K562 (cell line): ENCODE measurements at regions not wholly inside any gene's neighbourhood (a gene's known extent, or its start where the extent isn't known, plus 50 kb on each side); places are given as distances from the start of the nearest gene placed in this dataset.

ENCODE experiments used
- ATAC-seq: fragments of 200-7000 bp; cut with Tn5 transposase; 3 replicates; pipeline ENCODE4 v1.9.1; 2020; ENCODE audit warnings: moderate library complexity
- BruUV-seq: library from RNA; stranded (reverse); fragments of 400-500 nt; replicated peaks from 2 replicates; lab custom pipeline; 2021; lab: Mats Ljungman, UMichigan
- CTCF ChIA-PET: fragments of 300-600 bp; formaldehyde crosslinking; extraction: SDS; loops from one replicate; lab custom pipeline; 2021; ENCODE audit warnings: low intra/inter-chr PET ratio; lab: Yijun Ruan, JAX
- POLR2A ChIA-PET: fragments of 300-600, 350-650 bp; sonication (Branson Sonifier 250); formaldehyde crosslinking; extraction: SDS; loops from one replicate; lab custom pipeline; 2021; ENCODE audit warnings: antibody characterized with exemption, inconsistent platforms; lab: Yijun Ruan, JAX
- DNase-seq, 4 experiments: peaks; one replicate each; pipeline versions ENCODE4 v3.0.0 to v3.0.0-alpha.2; 2011 to 2018; ENCODE audit warnings: low spot score in 3 of 4, mixed read lengths in 3 of 4; ENCODE audit errors: extremely low read depth in 1 of 4
- FAIRE-seq: peaks from 2 replicates; lab custom pipeline; 2011; peaks lifted over from hg19 to GRCh38; lab: Jason Lieb, UNC
- H2AFZ ChIP-seq: 2 replicates; pipeline ENCODE4 v1.6.0; 2011; ENCODE audit warnings: low read depth, low read length, control low read depth, inconsistent platforms
- H3K27ac ChIP-seq: fragments of 200-600 bp; 3 replicates; pipeline ENCODE4 v1.8.0; 2011; ENCODE audit warnings: low read depth, mild to moderate bottlenecking, control low read depth, inconsistent platforms, low read length, moderate library complexity, mixed read lengths; ENCODE audit errors: extremely low read depth
- H3K27me3 ChIP-seq, 2 experiments: fragments of 300-600 bp in 1 of 2; 2 replicates in 1 of 2; 3 replicates in 1 of 2; pipeline versions ENCODE4 v1.6.0 to v1.8.0; 2011; ENCODE audit warnings: inconsistent platforms in 2 of 2, low read length in 2 of 2, mild to moderate bottlenecking in 1 of 2, mixed read lengths in 1 of 2, moderate library complexity in 1 of 2; ENCODE audit not compliant: control insufficient read depth in 2 of 2, insufficient read depth in 2 of 2
- H3K36me3 ChIP-seq: fragments of 300-600 bp; 3 replicates; pipeline ENCODE4 v1.8.0; 2011; ENCODE audit warnings: mild to moderate bottlenecking, low read length, inconsistent platforms; ENCODE audit not compliant: control insufficient read depth, insufficient read depth
- H3K4me1 ChIP-seq, 2 experiments: fragments of 200-600 bp in 1 of 2; replicated peaks in 1 of 2; 2 replicates in 1 of 2; 3 replicates in 1 of 2; pipeline versions ENCODE4 v1.5.1 to v1.8.0; 2011; ENCODE audit warnings: inconsistent platforms in 2 of 2, low read length in 2 of 2, mild to moderate bottlenecking in 1 of 2, mixed read lengths in 1 of 2, moderate library complexity in 1 of 2; ENCODE audit not compliant: control insufficient read depth in 2 of 2, insufficient read depth in 2 of 2
- H3K4me2 ChIP-seq: 2 replicates; pipeline ENCODE4 v1.6.1; 2011; ENCODE audit warnings: low read length, control low read depth, inconsistent platforms, mixed read lengths; ENCODE audit not compliant: insufficient read depth
- H3K4me3 ChIP-seq: fragments of 200-600 bp; sonication (generic), shearing (Covaris generic); 2 replicates; pipeline ENCODE4 v1.5.1; 2016; ENCODE audit warnings: control low read depth, inconsistent platforms
- H3K79me2 ChIP-seq: fragments of 200-600 bp; 3 replicates; pipeline ENCODE4 v1.8.0; 2011; ENCODE audit warnings: low read length, inconsistent platforms; ENCODE audit not compliant: control insufficient read depth, insufficient read depth
- H3K9ac ChIP-seq, 2 experiments: 2 replicates each; pipeline versions ENCODE4 v1.6.0 to v1.6.1; 2011; ENCODE audit warnings: low read depth in 2 of 2, low read length in 2 of 2, control low read depth in 1 of 2, inconsistent platforms in 1 of 2, mild to moderate bottlenecking in 1 of 2, mixed read lengths in 1 of 2; ENCODE audit not compliant: insufficient read depth in 1 of 2
- H3K9me1 ChIP-seq: one replicate; pipeline ENCODE4 v1.6.0; 2011; ENCODE audit warnings: inconsistent platforms, mild to moderate bottlenecking, low read length, moderate library complexity; ENCODE audit not compliant: control insufficient read depth, insufficient read depth
- H3K9me3 ChIP-seq: replicated peaks from 2 replicates; pipeline ENCODE4 v1.5.1; 2011; ENCODE audit warnings: low read depth, low read length, inconsistent platforms; ENCODE audit not compliant: control insufficient read depth, insufficient read depth
- H4K20me1 ChIP-seq: replicated peaks from 2 replicates; pipeline ENCODE4 v1.6.1; 2011; ENCODE audit warnings: low read length, inconsistent platforms, mixed read lengths; ENCODE audit not compliant: control insufficient read depth, insufficient read depth
- BRD4 ChIP-seq: fragments of 200-600 bp; sonication (generic); IDR thresholded peaks from 2 replicates; pipeline ENCODE4 v1.6.1; 2017; ENCODE audit warnings: inconsistent platforms
- DMBX1 ChIP-seq: fragments of 250-450 bp; sonication (Bioruptor Pico); IDR thresholded peaks from 2 replicates; pipeline ENCODE4 v1.8.0; 2022; ENCODE audit warnings: inconsistent platforms, mild to moderate bottlenecking, moderate library complexity, borderline replicate concordance
- EP300 ChIP-seq: IDR thresholded peaks from 2 replicates; pipeline ENCODE4 v1.6.1; 2012; ENCODE audit warnings: low read length, improper control_type of control experiment
- FOXP1 ChIP-seq: sonication (generic); formaldehyde crosslinking; IDR thresholded peaks from 2 replicates; pipeline ENCODE4 v1.8.0; 2022; ENCODE audit warnings: mild to moderate bottlenecking, missing genetic modification reagents
- MAFG ChIP-seq: fragments of 450-650 bp; conservative IDR thresholded peaks from 2 replicates; pipeline ENCODE4 v1.6.1; 2016; ENCODE audit warnings: missing genetic modification characterization, missing compliant biosample characterization
- MAFK ChIP-seq: IDR thresholded peaks from 2 replicates; pipeline ENCODE4 v1.6.1; 2011; ENCODE audit warnings: low read length, improper control_type of control experiment
- MEF2A ChIP-seq: IDR thresholded peaks from 2 replicates; pipeline ENCODE4 v1.6.1; 2011; ENCODE audit warnings: low read depth, mild to moderate bottlenecking, low read length, moderate library complexity; ENCODE audit not compliant: control insufficient read depth
- PML ChIP-seq: IDR thresholded peaks from 2 replicates; pipeline ENCODE4 v1.6.1; 2012; ENCODE audit warnings: low read length, inconsistent platforms
- SREBF1 ChIP-seq: fragments of 150-350 bp; IDR thresholded peaks from 2 replicates; pipeline ENCODE4 v1.6.1; 2014; ENCODE audit warnings: antibody characterized with exemption, low read depth, low read length, borderline replicate concordance
- TAF15 ChIP-seq: fragments of 200-400 bp; formaldehyde crosslinking; IDR thresholded peaks from 2 replicates; pipeline ENCODE4 v1.6.1; 2017; ENCODE audit warnings: mild to moderate bottlenecking, low read depth, low read length, moderate library complexity
- THRAP3 ChIP-seq: fragments of 450-650 bp; IDR thresholded peaks from 2 replicates; pipeline ENCODE4 v1.6.1; 2016; ENCODE audit warnings: mild to moderate bottlenecking, inconsistent platforms, borderline replicate concordance
- XRCC5 ChIP-seq: fragments of 200-400 bp; formaldehyde crosslinking; IDR thresholded peaks from 2 replicates; pipeline ENCODE4 v1.6.1; 2017; ENCODE audit warnings: low read depth, mild to moderate bottlenecking, low read length
- ZNF134 ChIP-seq: fragments of 250-450 bp; sonication (Bioruptor Pico); conservative IDR thresholded peaks from 2 replicates; pipeline ENCODE4 v1.4.0; 2020
- ZNF316 ChIP-seq: fragments of 450-650 bp; IDR thresholded peaks from 2 replicates; pipeline ENCODE4 v1.6.1; 2016
- WGBS: fragments of 100-300 bp; shearing (Covaris generic); methylation state at CpG from one replicate; pipeline ENCODE4 v1.1.6; 2016; ENCODE audit warnings: low coverage, mixed read lengths; ENCODE audit not compliant: insufficient coverage; ENCODE audit errors: missing lambda C conversion rate; 5-methylcytosine and 5-hydroxymethylcytosine counted together
- in situ Hi-C: fragments of 300-500 bp; cut with MboI; formaldehyde crosslinking; loops from 4 replicates; pipeline ENCODE4 v1.15.0; 2018; ENCODE audit warnings: inconsistent platforms, mixed read lengths
- intact Hi-C: fragments of 100-400 bp; cut with micrococcal nuclease; formaldehyde crosslinking; loops from 2 replicates; pipeline ENCODE4 v1.14.2; 2022
- TF ChIP-seq, protein P1 (sequence below), 2 experiments: fragments of 450-650 bp in 1 of 2; IDR thresholded peaks; 2 replicates each; pipeline ENCODE4 v1.6.1; 2011 to 2017; ENCODE audit warnings: low read depth in 2 of 2, antibody characterized with exemption in 1 of 2, borderline replicate concordance in 1 of 2, low read length in 1 of 2, mild to moderate bottlenecking in 1 of 2, mixed read lengths in 1 of 2; ENCODE audit not compliant: control insufficient read depth in 1 of 2
- TF ChIP-seq, protein P2 (sequence below): fragments of 450-650 bp; formaldehyde crosslinking; IDR thresholded peaks from 2 replicates; pipeline ENCODE4 v1.4.0; 2022; ENCODE audit warnings: mild to moderate bottlenecking, moderate library complexity
- TF ChIP-seq, protein P3 (sequence below): sonication (generic); formaldehyde crosslinking; IDR thresholded peaks from 2 replicates; pipeline ENCODE4 v1.9.0; 2022; ENCODE audit warnings: mild to moderate bottlenecking, missing genetic modification reagents

DNA sequence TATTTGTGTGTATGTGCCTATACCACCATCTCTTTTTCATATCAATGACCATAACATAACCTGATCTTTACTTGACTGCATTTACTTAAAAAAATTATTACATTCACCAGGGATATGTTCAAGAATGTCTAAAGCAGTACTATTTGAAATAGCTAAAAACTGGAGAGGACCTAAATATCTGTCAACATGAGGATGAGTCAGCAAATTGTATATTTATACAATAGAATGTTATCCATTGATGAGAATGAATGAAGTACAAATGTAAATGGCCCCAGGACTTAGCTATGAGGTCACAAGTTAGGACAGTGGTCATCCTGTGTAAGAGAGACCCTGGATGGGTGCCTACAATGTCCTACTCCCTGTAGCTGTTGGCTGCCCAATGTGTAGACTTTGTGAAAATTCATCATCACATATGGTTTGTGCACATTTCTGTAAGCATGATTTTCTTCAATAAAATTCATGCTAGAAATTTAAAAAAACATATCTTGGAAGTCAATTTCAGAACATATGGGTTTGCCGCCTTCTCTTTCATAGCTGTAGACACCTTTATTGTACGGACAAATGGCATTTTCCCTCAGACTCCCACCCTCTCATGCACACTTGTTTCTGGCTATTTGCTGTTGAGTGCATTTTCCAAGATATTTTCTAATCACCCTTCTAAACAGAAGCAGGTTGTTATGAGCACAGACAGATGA lies 202.4 kb downstream of the CDH26 start:
- DNase-seq (no peak), ATAC-seq (no peak), FAIRE-seq (no peak)
- Histone ChIP-seq H2AFZ (no peak overlapping the region), H3K27me3 (no peaks in the 10 kb centered on the region), H3K9ac (no peak overlapping the region), H4K20me1 (no peaks in the 10 kb centered on the region), H3K79me2 (no peaks in the 10 kb centered on the region), H3K9me3 (no peaks in the 10 kb centered on the region), H3K9me1 (no peaks in the 10 kb centered on the region), H3K4me1 (no peaks in the 10 kb centered on the region), H3K27ac (no peak overlapping the region), H3K4me2 (no peak overlapping the region), H3K4me3 (no peak overlapping the region), H3K36me3 (no peaks in the 10 kb centered on the region)
- ChIA-PET CTCF (no interaction called here), POLR2A (interaction anchor here (1.1 kb wide), 1 partner anchor 24 kb away, joined by 3 read pairs; no protein-coding TSS in a partner anchor)
- in situ Hi-C loops = no loop called here
- intact Hi-C loops = no loop called here
- WGBS = 0% methylated on average over 2 of the region's 2 CpGs
- no TSS peak for BruUV-seq
- TF ChIP-seq, protein P1, sequence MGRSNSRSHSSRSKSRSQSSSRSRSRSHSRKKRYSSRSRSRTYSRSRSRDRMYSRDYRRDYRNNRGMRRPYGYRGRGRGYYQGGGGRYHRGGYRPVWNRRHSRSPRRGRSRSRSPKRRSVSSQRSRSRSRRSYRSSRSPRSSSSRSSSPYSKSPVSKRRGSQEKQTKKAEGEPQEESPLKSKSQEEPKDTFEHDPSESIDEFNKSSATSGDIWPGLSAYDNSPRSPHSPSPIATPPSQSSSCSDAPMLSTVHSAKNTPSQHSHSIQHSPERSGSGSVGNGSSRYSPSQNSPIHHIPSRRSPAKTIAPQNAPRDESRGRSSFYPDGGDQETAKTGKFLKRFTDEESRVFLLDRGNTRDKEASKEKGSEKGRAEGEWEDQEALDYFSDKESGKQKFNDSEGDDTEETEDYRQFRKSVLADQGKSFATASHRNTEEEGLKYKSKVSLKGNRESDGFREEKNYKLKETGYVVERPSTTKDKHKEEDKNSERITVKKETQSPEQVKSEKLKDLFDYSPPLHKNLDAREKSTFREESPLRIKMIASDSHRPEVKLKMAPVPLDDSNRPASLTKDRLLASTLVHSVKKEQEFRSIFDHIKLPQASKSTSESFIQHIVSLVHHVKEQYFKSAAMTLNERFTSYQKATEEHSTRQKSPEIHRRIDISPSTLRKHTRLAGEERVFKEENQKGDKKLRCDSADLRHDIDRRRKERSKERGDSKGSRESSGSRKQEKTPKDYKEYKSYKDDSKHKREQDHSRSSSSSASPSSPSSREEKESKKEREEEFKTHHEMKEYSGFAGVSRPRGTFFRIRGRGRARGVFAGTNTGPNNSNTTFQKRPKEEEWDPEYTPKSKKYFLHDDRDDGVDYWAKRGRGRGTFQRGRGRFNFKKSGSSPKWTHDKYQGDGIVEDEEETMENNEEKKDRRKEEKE (IDR thresholded peaks at IDR 0.05; ENCODE audit: borderline replicate concordance in 1 of 2, control insufficient read depth in 1 of 2, low read depth in 2 of 2, low read length in 1 of 2) = no peak
- no peak for TF ChIP-seq DMBX1 (CRISPR knock-in tag)
- no peak for TF ChIP-seq SREBF1
- TF ChIP-seq, protein P2, sequence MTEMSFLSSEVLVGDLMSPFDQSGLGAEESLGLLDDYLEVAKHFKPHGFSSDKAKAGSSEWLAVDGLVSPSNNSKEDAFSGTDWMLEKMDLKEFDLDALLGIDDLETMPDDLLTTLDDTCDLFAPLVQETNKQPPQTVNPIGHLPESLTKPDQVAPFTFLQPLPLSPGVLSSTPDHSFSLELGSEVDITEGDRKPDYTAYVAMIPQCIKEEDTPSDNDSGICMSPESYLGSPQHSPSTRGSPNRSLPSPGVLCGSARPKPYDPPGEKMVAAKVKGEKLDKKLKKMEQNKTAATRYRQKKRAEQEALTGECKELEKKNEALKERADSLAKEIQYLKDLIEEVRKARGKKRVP (CRISPR knock-in tag) = no peak
- TF ChIP-seq MAFK = peak; percentile 54; the same call in 1 of the 2 replicates
- TF ChIP-seq MEF2A = no peak
- no peak for TF ChIP-seq EP300
- TF ChIP-seq FOXP1 (CRISPR knock-in tag) = no peak
- no peak for TF ChIP-seq ZNF134 (CRISPR knock-in tag)
- no peak for TF ChIP-seq PML
- TF ChIP-seq, protein P3, sequence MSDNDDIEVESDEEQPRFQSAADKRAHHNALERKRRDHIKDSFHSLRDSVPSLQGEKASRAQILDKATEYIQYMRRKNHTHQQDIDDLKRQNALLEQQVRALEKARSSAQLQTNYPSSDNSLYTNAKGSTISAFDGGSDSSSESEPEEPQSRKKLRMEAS = no peak
- TF ChIP-seq BRD4 = no peak
- no peak for TF ChIP-seq TAF15
- no peak for TF ChIP-seq XRCC5
- TF ChIP-seq THRAP3 = no peak
- peak; percentile 65 for TF ChIP-seq ZNF316
- TF ChIP-seq MAFG (tag) = peak; percentile 70
